ENCODE measurements at regions not wholly inside any gene's neighbourhood (a gene's known extent, or its start where the extent isn't known, plus 50 kb on each side); places are given as distances from the start of the nearest gene placed in this dataset.

GRCh38 chrX:56033495-56034180 lies 198.5 kb upstream of the KLF8 start:
- TF ChIP-seq SP1 (IDR thresholded peaks at IDR 0.05) = no peak
- TF ChIP-seq FOXM1 (IDR thresholded peaks at IDR 0.05; ENCODE audit: borderline replicate concordance) = no peak
- TF ChIP-seq LEF1 (IDR thresholded peaks at IDR 0.05; ENCODE audit: borderline replicate concordance) = no peak

Data from HEK293T (cell line).